HG02852 (cell line): ENCODE measurements at regions not wholly inside any gene's neighbourhood (a gene's known extent, or its start where the extent isn't known, plus 50 kb on each side); places are given as distances from the start of the nearest gene placed in this dataset.

Experiments
- ATAC-seq: cut with Tn5 transposase; IDR thresholded peaks from one replicate; pipeline ENCODE4 v1.9.1; 2021; ENCODE audit warnings: mild to moderate bottlenecking, moderate library complexity; ENCODE audit not compliant: unreplicated experiment

DNA sequence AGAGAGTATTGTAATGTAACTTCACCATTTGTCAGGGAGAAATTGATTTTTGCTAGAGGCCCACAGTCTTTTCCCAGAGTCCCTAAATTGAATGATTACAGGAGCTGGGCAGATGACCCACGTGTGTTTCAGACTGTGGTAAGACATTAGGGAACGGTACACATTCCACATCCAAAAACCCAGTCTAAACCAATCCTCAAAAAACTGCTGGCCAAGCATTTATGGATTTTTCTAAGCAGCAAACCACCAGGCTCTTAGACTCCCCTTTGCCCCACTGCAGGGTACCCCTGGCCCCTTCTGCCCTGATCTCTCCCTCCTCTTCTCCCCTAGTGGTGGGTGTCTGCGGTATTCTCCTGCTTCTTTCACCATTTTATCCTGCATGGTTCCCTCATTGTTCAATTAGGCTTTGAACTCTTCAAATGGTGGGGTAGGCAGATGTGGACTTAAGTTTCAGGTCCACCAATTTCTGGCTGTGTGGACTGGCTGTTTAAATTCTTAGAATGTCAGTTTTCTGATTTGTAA, 135.5 kb upstream of the SORCS3 start:
- no peak for ATAC-seq

GRCh38 chr10:104509981-104510380, 131.1 kb upstream of the SORCS3 start:
- no peak for ATAC-seq

GRCh38 chr10:104510644-104511043, 130.4 kb upstream of the SORCS3 start:
- no peak for ATAC-seq

DNA sequence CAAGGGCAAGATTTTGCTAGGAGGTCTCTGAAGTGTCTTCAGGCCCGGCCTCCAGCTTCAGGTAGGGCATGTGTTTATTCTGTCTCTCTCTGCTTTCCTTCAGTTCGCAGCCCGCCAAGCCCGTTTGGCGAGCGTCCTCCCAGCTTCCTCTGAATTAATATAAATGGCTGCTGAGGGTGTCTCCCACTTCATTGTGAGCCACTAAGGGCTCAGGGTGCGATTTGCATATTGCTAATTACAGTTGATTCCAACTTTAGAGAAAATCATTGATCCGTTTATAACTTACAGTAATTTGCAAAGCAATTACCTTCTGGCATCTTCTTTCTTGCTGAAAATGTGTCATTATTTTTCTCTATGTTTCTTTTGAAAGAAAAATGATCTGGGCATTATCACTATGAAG, 128.3 kb upstream of the SORCS3 start:
- no peak for ATAC-seq

GRCh38 chr10:104515678-104516199, 125.4 kb upstream of the SORCS3 start:
- ATAC-seq = no peak

GRCh38 chr10:104516986-104517385, 124.1 kb upstream of the SORCS3 start:
- no peak for ATAC-seq

GRCh38 chr10:104517946-104518345, 123.1 kb upstream of the SORCS3 start:
- no peak for ATAC-seq

GRCh38 chr10:104518891-104519290, 122.2 kb upstream of the SORCS3 start:
- ATAC-seq = no peak

GRCh38 chr10:104520653-104521052, 120.4 kb upstream of the SORCS3 start:
- no peak for ATAC-seq

GRCh38 chr10:104521901-104522694, 119.0 kb upstream of the SORCS3 start:
- no peak for ATAC-seq

GRCh38 chr10:104526188-104526587, 114.9 kb upstream of the SORCS3 start:
- no peak for ATAC-seq

DNA sequence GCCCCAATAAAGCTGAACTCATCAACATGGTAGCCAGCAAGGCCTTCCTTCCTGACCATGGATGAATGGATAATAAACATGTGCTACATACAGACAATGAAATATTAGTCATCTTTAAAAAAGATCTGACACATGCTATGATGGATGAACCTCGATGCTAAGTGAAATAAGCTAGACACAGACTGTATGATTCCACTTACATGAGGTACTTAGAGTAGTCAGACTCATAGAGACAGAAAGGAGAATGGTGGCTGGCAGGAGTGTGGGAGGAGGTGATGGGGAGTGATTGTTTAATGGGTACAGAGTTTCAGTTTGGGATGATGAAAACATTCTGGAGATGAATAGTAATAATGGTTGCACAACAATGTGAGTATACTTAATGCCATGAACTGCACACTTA, 114.1 kb upstream of the SORCS3 start:
- no peak for ATAC-seq

- ATAC-seq = no peak
Measured at GRCh38 chr10:104540181-104540580, 100.9 kb upstream of the SORCS3 start.

DNA sequence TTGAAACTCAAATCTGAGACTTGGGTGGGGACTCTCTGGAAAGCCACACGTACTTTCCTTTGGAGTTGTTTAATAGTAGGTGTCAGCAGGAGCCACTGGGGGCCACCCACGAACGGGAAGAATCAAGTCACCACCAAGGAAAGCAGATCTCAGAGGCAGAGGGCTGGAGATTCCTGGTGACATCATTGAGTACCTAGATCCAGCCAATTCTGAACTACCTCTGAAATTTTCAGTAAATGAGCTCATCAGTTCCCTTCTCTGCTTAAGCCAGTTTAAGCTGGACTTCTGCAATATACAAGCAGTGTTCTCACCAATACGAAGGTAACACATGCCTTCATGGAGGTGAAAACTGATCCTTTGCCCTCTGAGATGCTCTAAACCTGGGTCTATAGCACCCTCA, 99.3 kb upstream of the SORCS3 start:
- ATAC-seq = no peak

DNA sequence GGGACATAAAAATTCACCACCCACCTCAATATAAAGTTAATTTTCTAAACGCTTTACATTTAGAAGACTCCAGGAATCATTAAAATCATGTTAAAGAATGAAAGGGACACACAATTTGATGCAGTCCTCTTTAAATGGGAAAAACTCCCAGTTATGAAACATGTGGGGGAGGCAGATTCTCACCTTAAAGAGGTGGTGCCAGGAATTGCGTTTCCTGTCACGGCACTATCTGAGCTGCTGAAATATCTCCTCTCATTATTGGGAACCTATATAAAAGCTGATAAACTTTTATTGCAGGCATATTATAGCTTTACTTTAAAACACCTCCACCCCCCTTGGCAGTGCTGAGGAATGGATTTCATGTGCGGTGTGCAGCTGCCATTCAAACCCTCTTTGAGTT, 94.8 kb upstream of the SORCS3 start:
- ATAC-seq = no peak

GRCh38 chr10:104546756-104547155, 94.3 kb upstream of the SORCS3 start:
- ATAC-seq = no peak

- no peak for ATAC-seq
Measured at GRCh38 chr10:104548090-104548489, 93.0 kb upstream of the SORCS3 start.

- ATAC-seq = no peak
Measured at GRCh38 chr10:104556831-104557230, 84.3 kb upstream of the SORCS3 start.

GRCh38 chr10:104557966-104558365, 83.1 kb upstream of the SORCS3 start:
- no peak for ATAC-seq

DNA sequence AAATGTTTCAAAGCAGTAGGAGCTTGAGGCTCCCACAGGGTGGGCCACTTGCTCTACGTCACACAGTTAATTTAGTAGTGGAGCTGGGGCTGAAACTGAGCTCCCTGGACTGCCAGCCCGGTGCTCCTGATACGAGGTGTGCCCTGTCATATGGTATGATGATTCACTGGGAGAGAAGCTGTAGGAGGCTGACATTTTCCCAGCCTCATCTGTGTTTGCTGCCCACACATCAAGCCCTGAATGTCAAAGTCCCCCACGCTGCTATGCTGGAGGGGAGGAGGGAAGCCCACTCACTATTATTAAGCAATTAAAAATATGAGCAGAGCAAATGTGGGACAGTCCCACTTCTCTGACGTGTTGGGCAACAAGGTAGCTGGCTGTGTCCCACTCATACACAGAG, 81.2 kb upstream of the SORCS3 start:
- no peak for ATAC-seq

DNA sequence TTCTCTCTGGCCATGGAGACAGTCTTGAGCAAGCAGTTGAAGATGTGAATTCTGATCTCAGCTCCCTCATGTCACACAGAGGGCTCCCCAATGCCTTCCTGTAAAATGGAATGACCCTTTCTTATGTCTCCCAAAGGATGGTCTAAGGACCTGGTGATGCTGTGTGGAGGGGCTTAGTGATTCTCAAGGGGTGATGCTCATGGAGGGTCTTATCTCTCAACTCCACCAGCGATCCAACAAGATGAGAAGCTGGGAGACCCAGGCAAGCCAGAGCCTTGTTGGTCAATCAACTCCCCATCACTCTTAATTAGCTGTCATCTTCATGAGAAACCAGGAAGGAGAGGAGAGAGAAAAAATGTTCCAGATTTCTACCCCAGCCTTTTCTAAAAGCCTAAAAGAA, 78.0 kb upstream of the SORCS3 start:
- ATAC-seq = no peak

GRCh38 chr10:104563548-104563947, 77.5 kb upstream of the SORCS3 start:
- ATAC-seq = no peak

DNA sequence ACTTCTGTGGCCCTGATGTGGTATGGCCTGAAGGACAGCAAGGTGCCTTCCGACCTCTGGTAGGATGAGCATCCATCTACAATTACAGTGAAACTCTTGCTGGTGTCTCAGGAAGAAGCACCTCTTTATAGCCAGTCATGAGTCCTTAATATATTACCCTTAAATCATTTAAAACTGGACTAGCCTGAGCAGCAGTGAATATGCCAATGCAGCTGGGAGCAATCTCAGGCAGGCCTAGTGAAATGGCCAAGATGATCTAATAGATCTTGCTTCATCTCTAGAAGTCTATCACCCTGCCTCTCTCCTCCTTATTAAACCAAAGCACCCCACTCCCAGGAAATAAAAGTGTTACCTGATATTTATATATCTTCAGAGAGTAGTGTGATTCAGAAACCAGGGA, 66.7 kb upstream of the SORCS3 start:
- no peak for ATAC-seq
